Spleen (tissue), 11 donors: ENCODE measurements at regions not wholly inside any gene's neighbourhood (a gene's known extent, or its start where the extent isn't known, plus 50 kb on each side); places are given as distances from the start of the nearest gene placed in this dataset.

Source experiments
- DNase-seq: peaks from one replicate; pipeline ENCODE4 v3.0.0-alpha.2; 2020
- H3K27ac ChIP-seq, 8 donors: fragments of 200-600 bp; sonication (generic) in 7 of 8; 1 replicate in 4 of 8; 2 replicates in 4 of 8; pipeline versions ENCODE4 v1.5.0 to v1.8.0; 2016 to 2021; ENCODE audit warnings: inconsistent platforms in 4 of 8, mild to moderate bottlenecking in 4 of 8, moderate library complexity in 1 of 8
- H3K27me3 ChIP-seq, 7 donors: fragments of 200-600 bp; sonication (generic) in 6 of 7; replicated peaks in 1 of 7; 1 replicate in 4 of 7; 2 replicates in 3 of 7; pipeline versions ENCODE4 v1.5.0 to v1.8.0; 2016 to 2021; ENCODE audit warnings: inconsistent platforms in 3 of 7, mild to moderate bottlenecking in 1 of 7
- H3K36me3 ChIP-seq, 6 donors: fragments of 200-600 bp; sonication (generic) in 5 of 6; 1 replicate in 4 of 6; 2 replicates in 2 of 6; pipeline versions ENCODE4 v1.5.0 to v1.8.0; 2016 to 2021; ENCODE audit warnings: inconsistent platforms in 2 of 6
- H3K4me1 ChIP-seq, 6 donors: fragments of 200-600 bp; sonication (generic) in 5 of 6; 1 replicate in 3 of 6; 2 replicates in 3 of 6; pipeline versions ENCODE4 v1.5.0 to v1.8.0; 2016 to 2021; ENCODE audit warnings: inconsistent platforms in 3 of 6
- H3K4me3 ChIP-seq, 8 donors: fragments of 200-600 bp; sonication (generic) in 7 of 8; 1 replicate in 4 of 8; 2 replicates in 4 of 8; pipeline versions ENCODE4 v1.5.0 to v1.8.0; 2016 to 2021; ENCODE audit warnings: inconsistent platforms in 4 of 8, mild to moderate bottlenecking in 4 of 8, moderate library complexity in 2 of 8
- H3K9me3 ChIP-seq, 8 donors: fragments of 200-600 bp; sonication (generic) in 7 of 8; 1 replicate in 4 of 8; 2 replicates in 4 of 8; pipeline versions ENCODE4 v1.5.0 to v1.8.0; 2016 to 2021; ENCODE audit warnings: inconsistent platforms in 4 of 8
- POLR2A ChIP-seq, 3 donors: fragments of 450-650 bp; IDR thresholded peaks; one replicate each; pipeline ENCODE4 v1.5.1; 2017; ENCODE audit warnings: antibody characterized with exemption in 3 of 3, mild to moderate bottlenecking in 1 of 3
- POLR2AphosphoS5 ChIP-seq, 3 donors: sonication (generic); formaldehyde crosslinking; IDR thresholded peaks; one replicate each; pipeline ENCODE4 v1.5.1; 2017; ENCODE audit warnings: antibody characterized with exemption in 3 of 3
- WGBS, 5 donors: extraction: QIAGEN DNeasy Blood & Tissue Kit in 3 of 5; methylation state at CpG; one replicate each; pipeline versions ENCODE4 v1.1.5 to v1.1.7; 2013 to 2018; 5-methylcytosine and 5-hydroxymethylcytosine counted together
- intact Hi-C: fragments of 100-400 bp; cut with DNase I; formaldehyde crosslinking; loops from one replicate; pipeline ENCODE4 v1.15.0; 2023; ENCODE audit warnings: low total_unique reads
- TF ChIP-seq, protein P1 (sequence below), 11 experiments: fragments of 200-600 bp in 7 of 11; fragments of 450-650 bp in 4 of 11; sonication (generic) in 4 of 11; IDR thresholded peaks in 8 of 11; conservative IDR thresholded peaks in 3 of 11; 1 replicate in 7 of 11; 2 replicates in 4 of 11; pipeline versions ENCODE4 v1.4.0 to v1.8.0; 2016 to 2021; ENCODE audit warnings: antibody characterized with exemption in 11 of 11, inconsistent platforms in 4 of 11, mild to moderate bottlenecking in 1 of 11
- donor health status: healthy with polysubstance abuse.
- donor health status: DM: no; HTN: no; CAD: no; lungs with moderate emphysema.
- donor health status: DM: no; HTN: no; CAD: no.
- donor health status: Bipolar disorder and iron deficiency.
- donor health status: healthy.
- donor health status: DM: no; HTN: no; CAD: no.
- donor health status: DM: yes; HTN: yes; CAD: no.

DNA sequence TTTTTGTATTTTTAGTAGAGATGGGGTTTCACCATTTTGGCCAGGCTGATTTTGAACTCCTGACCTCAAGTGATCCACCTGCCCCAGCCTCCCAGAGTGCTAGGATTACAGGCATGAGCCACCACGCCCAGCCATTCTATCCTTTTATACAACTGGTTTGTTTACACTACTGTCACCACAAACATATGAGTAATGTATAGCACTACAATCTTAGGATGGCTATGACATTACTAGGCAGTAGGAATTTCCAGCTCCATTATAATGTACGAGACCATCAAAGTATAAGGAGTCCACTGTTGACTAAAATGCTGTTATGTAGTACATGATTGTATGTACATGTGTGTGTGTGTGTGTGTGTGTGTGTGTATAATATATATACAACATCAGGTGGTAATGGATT lies 1126.1 kb upstream of the LRRN3 start:
- 77 to 79% (median 78%) methylated on average over 2 of the region's 2 CpGs for WGBS, 5 donors
- no peak for DNase-seq
- H3K27ac ChIP-seq, result no peak overlapping the region
- peaks cover 0 to under 1% (median 0%) of the 10 kb centered on the region in 8 donors for H3K9me3 ChIP-seq
- H3K36me3 ChIP-seq, result no peaks in the 10 kb centered on the region
- H3K4me1 ChIP-seq, result no peaks in the 10 kb centered on the region
- no peak overlapping the region for H3K4me3 ChIP-seq
- intact Hi-C loops, result no loop called here
- no peaks in the 10 kb centered on the region for H3K27me3 ChIP-seq
- TF ChIP-seq POLR2A (IDR thresholded peaks at IDR 0.05), result no peak
- TF ChIP-seq, protein P1, sequence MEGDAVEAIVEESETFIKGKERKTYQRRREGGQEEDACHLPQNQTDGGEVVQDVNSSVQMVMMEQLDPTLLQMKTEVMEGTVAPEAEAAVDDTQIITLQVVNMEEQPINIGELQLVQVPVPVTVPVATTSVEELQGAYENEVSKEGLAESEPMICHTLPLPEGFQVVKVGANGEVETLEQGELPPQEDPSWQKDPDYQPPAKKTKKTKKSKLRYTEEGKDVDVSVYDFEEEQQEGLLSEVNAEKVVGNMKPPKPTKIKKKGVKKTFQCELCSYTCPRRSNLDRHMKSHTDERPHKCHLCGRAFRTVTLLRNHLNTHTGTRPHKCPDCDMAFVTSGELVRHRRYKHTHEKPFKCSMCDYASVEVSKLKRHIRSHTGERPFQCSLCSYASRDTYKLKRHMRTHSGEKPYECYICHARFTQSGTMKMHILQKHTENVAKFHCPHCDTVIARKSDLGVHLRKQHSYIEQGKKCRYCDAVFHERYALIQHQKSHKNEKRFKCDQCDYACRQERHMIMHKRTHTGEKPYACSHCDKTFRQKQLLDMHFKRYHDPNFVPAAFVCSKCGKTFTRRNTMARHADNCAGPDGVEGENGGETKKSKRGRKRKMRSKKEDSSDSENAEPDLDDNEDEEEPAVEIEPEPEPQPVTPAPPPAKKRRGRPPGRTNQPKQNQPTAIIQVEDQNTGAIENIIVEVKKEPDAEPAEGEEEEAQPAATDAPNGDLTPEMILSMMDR (IDR thresholded peaks at IDR 0.05 in 8 of 11, conservative IDR thresholded peaks at IDR 0.05 in 3 of 11), result no peak
- TF ChIP-seq POLR2AphosphoS5 (IDR thresholded peaks at IDR 0.05), result no peak

DNA sequence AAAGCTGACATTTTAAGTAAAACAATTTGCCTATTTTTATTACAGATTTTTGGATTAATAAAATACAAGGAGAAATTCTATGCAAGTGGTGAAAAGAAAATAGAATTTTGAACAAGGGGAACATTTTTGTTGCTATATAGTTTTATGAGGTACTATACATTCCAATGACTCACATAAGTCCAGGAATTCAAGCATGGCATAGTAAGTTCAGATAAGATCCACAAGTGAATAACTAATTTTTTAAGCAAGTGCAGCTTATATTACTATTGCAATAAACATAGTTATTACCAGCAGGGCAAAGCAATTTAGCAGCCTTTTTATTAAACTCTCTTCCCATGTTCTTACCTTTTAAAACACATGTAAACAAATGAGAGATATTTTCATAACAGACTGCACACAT lies 1123.5 kb upstream of the LRRN3 start:
- Histone ChIP-seq H3K27ac (no peak overlapping the region), H3K4me1 (no peaks in the 10 kb centered on the region), H3K4me3 (no peak overlapping the region), H3K9me3 (peaks cover 0 to 12% (median 5%) of the 10 kb centered on the region in 8 donors), H3K36me3 (no peaks in the 10 kb centered on the region), H3K27me3 (no peaks in the 10 kb centered on the region)
- no peak for DNase-seq
- TF ChIP-seq POLR2A (IDR thresholded peaks at IDR 0.05), result no peak
- no peak for TF ChIP-seq POLR2AphosphoS5 (IDR thresholded peaks at IDR 0.05)
- TF ChIP-seq, protein P1 (IDR thresholded peaks at IDR 0.05 in 8 of 11, conservative IDR thresholded peaks at IDR 0.05 in 3 of 11), result no peak
- intact Hi-C loops, result no loop called here

DNA sequence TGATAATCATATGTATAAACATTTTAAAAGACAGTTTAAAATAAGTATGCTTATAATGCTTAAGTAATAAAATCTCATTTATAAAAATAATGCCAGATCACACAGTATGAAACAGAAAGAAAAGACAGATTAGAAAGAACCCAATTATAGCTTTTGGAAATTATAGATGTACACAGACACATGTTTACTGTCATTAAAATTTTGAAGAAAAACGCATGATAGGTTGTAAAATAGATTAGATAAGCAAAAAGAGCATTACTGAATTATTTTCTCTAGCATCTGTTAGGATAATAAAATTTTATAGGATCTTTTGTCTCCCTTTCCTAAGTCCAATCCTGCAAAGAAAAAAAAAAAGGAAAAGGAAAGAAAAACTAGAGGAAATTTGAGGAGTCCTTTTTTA lies 1107.3 kb upstream of the LRRN3 start:
- no peak for TF ChIP-seq POLR2AphosphoS5 (IDR thresholded peaks at IDR 0.05)
- no peak for TF ChIP-seq POLR2A (IDR thresholded peaks at IDR 0.05)
- TF ChIP-seq, protein P1 (IDR thresholded peaks at IDR 0.05 in 8 of 11, conservative IDR thresholded peaks at IDR 0.05 in 3 of 11), result no peak
- intact Hi-C loops, result no loop called here
- H3K9me3 ChIP-seq, result no peaks in the 10 kb centered on the region
- DNase-seq, result no peak
- H3K36me3 ChIP-seq, result no peaks in the 10 kb centered on the region
- WGBS, 5 donors, result 44 to 67% (median 46%) methylated on average over 1 of the region's 1 CpG
- no peak overlapping the region for H3K27ac ChIP-seq
- H3K27me3 ChIP-seq, result no peaks in the 10 kb centered on the region
- no peak overlapping the region for H3K4me3 ChIP-seq
- H3K4me1 ChIP-seq, result no peaks in the 10 kb centered on the region

GRCh38 chr7:109984729-109985128 lies 1106.2 kb upstream of the LRRN3 start:
- no peaks in the 10 kb centered on the region for H3K36me3 ChIP-seq
- no peaks in the 10 kb centered on the region for H3K4me1 ChIP-seq
- H3K27ac ChIP-seq, result no peak overlapping the region
- 74 to 90% (median 81%) methylated on average over 5 of the region's 5 CpGs for WGBS, 5 donors
- no peaks in the 10 kb centered on the region for H3K27me3 ChIP-seq
- intact Hi-C loops, result no loop called here
- no peaks in the 10 kb centered on the region for H3K9me3 ChIP-seq
- no peak for DNase-seq
- TF ChIP-seq POLR2A (IDR thresholded peaks at IDR 0.05) (no peak), POLR2AphosphoS5 (IDR thresholded peaks at IDR 0.05) (no peak)
- TF ChIP-seq, protein P1 (IDR thresholded peaks at IDR 0.05 in 8 of 11, conservative IDR thresholded peaks at IDR 0.05 in 3 of 11), result no peak
- no peak overlapping the region for H3K4me3 ChIP-seq
